ENCODE measurements at regions not wholly inside any gene's neighbourhood (a gene's known extent, or its start where the extent isn't known, plus 50 kb on each side); places are given as distances from the start of the nearest gene placed in this dataset.

- TF ChIP-seq POLR2A (IDR thresholded peaks at IDR 0.05) (no peak), CTCF (IDR thresholded peaks at IDR 0.05) (no peak), POLR2AphosphoS5 (IDR thresholded peaks at IDR 0.05) (no peak)
Observed at GRCh38 chr12:78340406-78340805, 509.7 kb downstream of the NAV3 start.

Measured in transverse colon (tissue), 4 donors.